SKM-1 (cell line): ENCODE measurements at regions not wholly inside any gene's neighbourhood (a gene's known extent, or its start where the extent isn't known, plus 50 kb on each side); places are given as distances from the start of the nearest gene placed in this dataset.

Source experiments
- DNase-seq: peaks from one replicate; lab custom pipeline; 2025; ENCODE audit not compliant: unreplicated experiment; lab: John Stamatoyannopoulos, UW

- no peak for DNase-seq
Observed at GRCh38 chr9:19600538-19600937, 188.3 kb downstream of the SLC24A2 start.

GRCh38 chr9:19598722-19599121 lies 189.9 kb downstream of the ACER2 start:
- DNase-seq = no peak

- DNase-seq = no peak
Observed at GRCh38 chr9:19597176-19597575, 188.4 kb downstream of the ACER2 start.

GRCh38 chr9:19595003-19595402 lies 186.2 kb downstream of the ACER2 start:
- no peak for DNase-seq

- no peak for DNase-seq
Observed at GRCh38 chr9:19587678-19588077, 178.9 kb downstream of the ACER2 start.

- no peak for DNase-seq
Observed at GRCh38 chr9:19583890-19584289, 175.1 kb downstream of the ACER2 start.

GRCh38 chr9:19577411-19577810 lies 168.6 kb downstream of the ACER2 start:
- DNase-seq = no peak

- no peak for DNase-seq
Observed at GRCh38 chr9:19568946-19569345, 160.1 kb downstream of the ACER2 start.

GRCh38 chr9:19564396-19565061 lies 155.7 kb downstream of the ACER2 start:
- no peak for DNase-seq

GRCh38 chr9:19555214-19555613 lies 146.4 kb downstream of the ACER2 start:
- DNase-seq = no peak

GRCh38 chr9:19554529-19554928 lies 145.7 kb downstream of the ACER2 start:
- DNase-seq = no peak

GRCh38 chr9:19553441-19553840 lies 144.6 kb downstream of the ACER2 start:
- no peak for DNase-seq

GRCh38 chr9:19552282-19553105 lies 143.7 kb downstream of the ACER2 start:
- DNase-seq = no peak

- no peak for DNase-seq
Observed at GRCh38 chr9:19551124-19551929, 142.5 kb downstream of the ACER2 start.

- DNase-seq = no peak
Observed at GRCh38 chr9:19550009-19550408, 141.2 kb downstream of the ACER2 start.

GRCh38 chr9:19533373-19533772 lies 124.6 kb downstream of the ACER2 start:
- no peak for DNase-seq

- no peak for DNase-seq
Observed at GRCh38 chr9:19527663-19528062, 118.9 kb downstream of the ACER2 start.

- no peak for DNase-seq
Observed at GRCh38 chr9:19522558-19522957, 113.7 kb downstream of the ACER2 start.

- no peak for DNase-seq
Observed at GRCh38 chr9:19521205-19521604, 112.4 kb downstream of the ACER2 start.

GRCh38 chr9:19517202-19517942 lies 108.6 kb downstream of the ACER2 start:
- DNase-seq = no peak

- DNase-seq = no peak
Observed at GRCh38 chr9:19516348-19516747, 107.5 kb downstream of the ACER2 start.
